PC-9 (cell line): ENCODE measurements at regions not wholly inside any gene's neighbourhood (a gene's known extent, or its start where the extent isn't known, plus 50 kb on each side); places are given as distances from the start of the nearest gene placed in this dataset.

Experiments used
- EZH2 ChIP-seq: fragments of 200-600 bp; sonication (generic); IDR thresholded peaks from 2 replicates; pipeline ENCODE4 v1.8.0; 2017; ENCODE audit warnings: antibody characterized with exemption, low read depth
- TF ChIP-seq, protein P1 (sequence below): fragments of 200-600 bp; sonication (generic); conservative IDR thresholded peaks from 2 replicates; pipeline ENCODE4 v1.6.1; 2017; ENCODE audit warnings: mixed run types, antibody characterized with exemption, mild to moderate bottlenecking, moderate library complexity

DNA sequence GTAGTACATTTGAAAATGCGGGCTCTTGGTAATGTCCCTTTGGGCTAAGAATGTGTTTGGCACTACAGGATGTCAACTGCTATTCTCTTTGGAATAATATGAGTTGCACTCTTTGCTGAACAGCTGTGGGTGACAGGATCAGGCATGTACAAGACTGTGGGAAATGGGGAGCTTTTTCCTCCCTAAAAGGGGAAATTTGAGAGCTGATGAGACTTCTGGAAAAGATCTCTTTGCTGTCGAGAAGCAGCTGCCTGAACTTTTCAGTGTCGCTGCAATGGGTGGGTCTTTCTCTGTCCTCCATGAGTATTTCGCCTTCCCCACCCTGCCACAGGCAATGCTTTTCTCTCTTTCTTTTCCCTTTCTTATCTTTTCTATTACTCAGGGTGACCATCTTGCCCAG, 762.2 kb upstream of the GCFC2 start:
- TF ChIP-seq, protein P1, sequence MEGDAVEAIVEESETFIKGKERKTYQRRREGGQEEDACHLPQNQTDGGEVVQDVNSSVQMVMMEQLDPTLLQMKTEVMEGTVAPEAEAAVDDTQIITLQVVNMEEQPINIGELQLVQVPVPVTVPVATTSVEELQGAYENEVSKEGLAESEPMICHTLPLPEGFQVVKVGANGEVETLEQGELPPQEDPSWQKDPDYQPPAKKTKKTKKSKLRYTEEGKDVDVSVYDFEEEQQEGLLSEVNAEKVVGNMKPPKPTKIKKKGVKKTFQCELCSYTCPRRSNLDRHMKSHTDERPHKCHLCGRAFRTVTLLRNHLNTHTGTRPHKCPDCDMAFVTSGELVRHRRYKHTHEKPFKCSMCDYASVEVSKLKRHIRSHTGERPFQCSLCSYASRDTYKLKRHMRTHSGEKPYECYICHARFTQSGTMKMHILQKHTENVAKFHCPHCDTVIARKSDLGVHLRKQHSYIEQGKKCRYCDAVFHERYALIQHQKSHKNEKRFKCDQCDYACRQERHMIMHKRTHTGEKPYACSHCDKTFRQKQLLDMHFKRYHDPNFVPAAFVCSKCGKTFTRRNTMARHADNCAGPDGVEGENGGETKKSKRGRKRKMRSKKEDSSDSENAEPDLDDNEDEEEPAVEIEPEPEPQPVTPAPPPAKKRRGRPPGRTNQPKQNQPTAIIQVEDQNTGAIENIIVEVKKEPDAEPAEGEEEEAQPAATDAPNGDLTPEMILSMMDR = no peak
- no peak for TF ChIP-seq EZH2
